Stimulated activated naive CD8-positive, alpha-beta T cell treated with anti-CD3 and anti-CD28 coated beads, Interleukin-15, amount 100 ng/mL, for 72 hours (primary cell): ENCODE measurements at regions not wholly inside any gene's neighbourhood (a gene's known extent, or its start where the extent isn't known, plus 50 kb on each side); places are given as distances from the start of the nearest gene placed in this dataset.

ENCODE experiments used
- ATAC-seq: fragments of 150-1000 bp; cut with Tn5 transposase; 2 replicates; pipeline ENCODE4 v1.10.0; 2021; ENCODE audit warnings: mild to moderate bottlenecking, moderate library complexity
- DNase-seq, 2 donors: peaks; one replicate each; pipeline ENCODE4 v3.0.0; 2021 to 2022
- H3K27ac Mint-ChIP-seq, 2 donors: one replicate each; pipeline ENCODE4 v1.8.0; 2022; ENCODE audit warnings: mild to moderate bottlenecking in 2 of 2, mixed read lengths in 2 of 2, moderate library complexity in 2 of 2
- H3K27me3 Mint-ChIP-seq: one replicate; pipeline ENCODE4 v1.8.0; 2022; ENCODE audit warnings: mixed read lengths
- H3K4me1 Mint-ChIP-seq: one replicate; pipeline ENCODE4 v1.8.0; 2022; ENCODE audit warnings: mild to moderate bottlenecking, mixed read lengths
- H3K4me3 Mint-ChIP-seq, 2 donors: one replicate each; pipeline ENCODE4 v1.8.0; 2022; ENCODE audit warnings: mild to moderate bottlenecking in 2 of 2, mixed read lengths in 2 of 2, moderate library complexity in 1 of 2
- H3K9me3 Mint-ChIP-seq, 2 donors: one replicate each; pipeline ENCODE4 v1.8.0; 2022; ENCODE audit warnings: mixed read lengths in 2 of 2

DNA sequence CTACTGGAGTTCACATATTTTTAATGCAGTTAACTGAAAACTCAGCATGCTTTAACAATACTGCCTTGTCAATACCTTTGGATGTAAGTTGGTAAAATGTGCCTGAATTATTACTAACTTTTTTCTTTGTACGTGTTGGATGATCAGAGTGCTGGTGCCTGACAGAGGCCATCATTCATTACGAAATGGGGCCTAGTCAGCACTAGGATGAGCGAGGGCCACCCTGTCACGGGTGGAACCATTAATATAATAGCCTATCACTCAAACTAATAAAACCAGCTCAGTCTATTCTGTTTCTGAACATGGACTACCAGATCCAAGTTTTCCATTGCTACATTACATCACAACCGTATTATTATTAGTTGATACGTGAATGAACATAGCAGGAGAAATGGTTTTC, 501.7 kb upstream of the TENM3 start:
- no peak overlapping the region for H3K4me3 Mint-ChIP-seq
- no peak for ATAC-seq

DNA sequence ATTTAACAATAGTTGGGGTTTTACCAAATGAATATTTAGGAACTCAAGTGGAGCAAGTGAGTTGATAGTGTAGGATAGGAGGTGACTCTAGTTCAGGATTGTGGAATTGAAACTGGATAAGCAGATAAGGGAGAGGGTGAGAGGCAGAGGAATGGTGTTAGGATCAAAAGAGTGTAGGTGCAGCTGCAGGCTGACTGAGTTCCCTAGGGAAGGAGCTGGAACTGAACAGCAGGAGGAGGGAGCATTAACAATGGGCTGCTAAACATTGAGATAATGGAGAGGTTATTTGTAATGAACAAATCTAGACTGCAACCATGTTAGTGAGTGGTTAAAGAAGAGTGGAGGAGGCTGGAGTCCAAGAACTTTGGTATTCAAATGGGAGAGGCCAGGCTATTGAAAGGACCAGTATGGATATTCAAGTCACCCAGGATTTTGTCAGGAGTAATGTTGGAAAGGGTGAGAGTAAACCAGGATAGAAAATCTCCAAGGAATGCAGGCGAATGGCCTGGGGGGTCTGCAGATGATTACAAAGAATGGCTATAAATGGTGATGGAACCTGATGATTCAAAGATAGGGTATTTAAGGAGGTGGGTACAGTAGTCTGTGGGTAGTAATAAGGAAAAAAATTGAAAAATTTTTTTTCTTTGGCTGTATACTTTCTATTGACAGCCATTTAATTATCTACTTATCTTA, 497.1 kb upstream of the TENM3 start:
- Mint-ChIP-seq H3K27me3 (no peaks in the 10 kb centered on the region), H3K27ac (no peak overlapping the region), H3K4me3 (no peak overlapping the region), H3K4me1 (no peaks in the 10 kb centered on the region), H3K9me3 (peaks cover 0 to 5% of the 10 kb centered on the region in 2 donors)
- ATAC-seq (no peak), DNase-seq (no peak)

More for the DNA sequence above, 501.7 kb upstream of the TENM3 start:
- H3K9me3 Mint-ChIP-seq, result peaks cover 0 to 5% of the 10 kb centered on the region in 2 donors
- H3K27me3 Mint-ChIP-seq, result no peaks in the 10 kb centered on the region
- no peak overlapping the region for H3K27ac Mint-ChIP-seq
- DNase-seq, result no peak
- no peaks in the 10 kb centered on the region for H3K4me1 Mint-ChIP-seq

DNA sequence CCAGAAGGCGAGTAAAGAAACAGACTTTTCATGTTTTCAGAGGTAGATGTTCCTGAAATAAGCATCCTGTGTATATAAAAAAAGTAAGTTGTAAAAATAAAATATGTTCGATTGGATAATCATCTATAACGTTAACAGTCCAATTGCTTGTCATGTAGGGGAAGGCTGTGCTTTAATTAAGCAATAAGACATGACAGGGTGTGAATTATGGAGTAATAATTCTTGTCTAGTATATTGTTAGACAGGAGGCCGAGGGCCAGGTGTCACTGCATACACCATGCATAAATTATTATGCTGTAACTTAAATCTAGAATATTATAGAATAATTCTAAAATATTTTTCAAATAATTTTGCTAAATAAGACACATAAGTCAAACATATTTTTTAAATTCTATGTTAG, 494.6 kb upstream of the TENM3 start:
- no peak overlapping the region for H3K27ac Mint-ChIP-seq
- no peaks in the 10 kb centered on the region for H3K27me3 Mint-ChIP-seq
- H3K9me3 Mint-ChIP-seq, result peaks cover 0 to 2% of the 10 kb centered on the region in 2 donors
- no peak for DNase-seq
- no peak overlapping the region for H3K4me3 Mint-ChIP-seq
- H3K4me1 Mint-ChIP-seq, result no peaks in the 10 kb centered on the region
- no peak for ATAC-seq

DNA sequence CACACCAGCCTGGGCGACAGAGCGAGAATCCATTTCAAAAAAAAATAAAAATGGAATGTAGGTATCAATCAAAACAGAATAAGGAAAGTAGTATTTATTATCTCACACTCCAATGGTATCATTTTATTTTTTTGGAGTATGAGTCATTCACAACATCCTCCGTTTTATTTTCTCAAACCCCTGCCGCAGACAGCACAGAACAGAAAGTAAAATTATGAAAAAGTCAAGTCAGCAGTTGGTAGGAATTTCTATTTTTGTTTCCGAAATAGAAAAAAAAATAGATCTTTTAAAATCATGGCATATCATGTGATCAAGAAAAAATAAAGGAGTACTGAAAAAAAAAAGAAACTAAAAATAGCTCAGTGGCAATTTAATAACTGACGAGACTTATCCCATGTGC, 490.7 kb upstream of the TENM3 start:
- Mint-ChIP-seq H3K4me1 (no peaks in the 10 kb centered on the region), H3K9me3 (peaks cover 6 to 13% of the 10 kb centered on the region in 2 donors), H3K27me3 (no peaks in the 10 kb centered on the region), H3K27ac (no peak overlapping the region), H3K4me3 (no peak overlapping the region)
- DNase-seq (no peak), ATAC-seq (no peak)

DNA sequence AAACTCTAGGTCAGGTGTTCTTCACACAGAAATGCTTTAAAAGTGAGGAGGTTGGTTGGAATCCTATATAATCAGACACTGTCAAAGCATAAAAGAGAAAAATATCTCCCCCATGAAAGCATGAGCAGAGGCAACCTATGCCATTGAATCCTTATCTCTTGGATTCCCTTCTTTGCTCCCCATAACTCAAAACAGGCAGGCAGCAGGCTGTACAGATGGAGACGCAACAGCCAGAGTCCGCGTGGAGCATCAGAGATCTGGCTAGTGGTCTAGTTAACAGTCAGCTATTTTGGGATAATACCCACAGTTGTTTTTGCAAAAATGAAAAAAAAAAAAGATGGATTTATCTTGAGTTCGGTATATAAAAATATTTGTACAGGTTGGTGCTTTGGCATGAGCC, 490.0 kb upstream of the TENM3 start:
- Mint-ChIP-seq H3K27me3 (no peaks in the 10 kb centered on the region), H3K4me1 (no peaks in the 10 kb centered on the region), H3K4me3 (no peak overlapping the region), H3K27ac (no peak overlapping the region), H3K9me3 (peaks cover 6 to 13% of the 10 kb centered on the region in 2 donors)
- ATAC-seq (no peak), DNase-seq (no peak)

DNA sequence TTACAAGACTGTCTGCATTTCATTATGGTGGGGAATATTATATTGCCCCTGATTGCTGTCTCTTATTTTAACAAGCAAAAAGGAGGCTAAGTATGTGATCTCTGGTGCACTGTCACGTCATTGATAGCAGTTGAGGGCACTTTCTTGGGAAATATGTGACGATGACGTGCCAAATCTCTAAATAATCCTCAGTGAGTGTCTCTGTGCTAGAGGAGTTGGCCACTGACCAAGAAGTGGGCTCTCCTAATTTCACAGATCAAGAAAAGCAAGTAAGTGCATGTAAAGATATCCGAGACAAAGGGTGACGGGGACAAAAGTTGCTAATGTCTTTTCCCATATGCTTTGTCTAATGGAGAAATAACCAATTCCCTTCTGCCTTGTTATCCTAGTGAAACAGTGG, 487.4 kb upstream of the TENM3 start:
- ATAC-seq, result no peak
- Mint-ChIP-seq H3K4me1 (no peaks in the 10 kb centered on the region), H3K9me3 (peaks cover 11 to 13% of the 10 kb centered on the region in 2 donors), H3K4me3 (no peak overlapping the region), H3K27ac (no peak overlapping the region), H3K27me3 (no peaks in the 10 kb centered on the region)
- no peak for DNase-seq

GRCh38 chr4:181756451-181757095, 486.6 kb upstream of the TENM3 start:
- Mint-ChIP-seq H3K27me3 (no peaks in the 10 kb centered on the region), H3K9me3 (peaks cover 11 to 13% of the 10 kb centered on the region in 2 donors), H3K27ac (no peak overlapping the region), H3K4me1 (no peaks in the 10 kb centered on the region), H3K4me3 (no peak overlapping the region)
- DNase-seq, result no peak
- no peak for ATAC-seq

DNA sequence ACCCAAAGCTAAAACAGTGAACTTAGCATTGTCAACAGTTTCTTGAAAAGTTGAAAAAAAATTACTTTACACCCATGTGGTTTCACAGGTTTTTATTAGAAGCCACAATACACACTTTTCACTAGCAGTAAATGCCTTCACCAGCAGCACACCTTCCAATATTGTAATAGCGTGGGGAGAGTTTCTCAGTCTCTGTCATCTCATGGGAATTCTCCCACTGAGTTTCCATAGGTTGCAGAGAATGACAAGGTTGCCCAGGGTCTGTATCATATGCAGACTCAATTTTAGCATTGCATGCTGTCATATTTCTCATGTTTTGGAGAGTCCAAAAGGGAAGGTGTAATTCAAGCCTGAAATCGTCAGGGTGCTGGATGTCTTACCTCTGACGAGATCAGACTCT, 486.1 kb upstream of the TENM3 start:
- ATAC-seq, result no peak

GRCh38 chr4:181757910-181758660, 485.1 kb upstream of the TENM3 start:
- no peak for DNase-seq
- ATAC-seq, result no peak
- Mint-ChIP-seq H3K27ac (no peak overlapping the region), H3K4me1 (no peaks in the 10 kb centered on the region), H3K9me3 (peaks cover 11 to 13% of the 10 kb centered on the region in 2 donors), H3K27me3 (no peaks in the 10 kb centered on the region), H3K4me3 (no peak overlapping the region)

More for the DNA sequence above, 486.1 kb upstream of the TENM3 start:
- no peak overlapping the region for H3K4me3 Mint-ChIP-seq
- H3K27ac Mint-ChIP-seq, result peak overlapping the region in 1 of 2 donors; percentile 48
- H3K4me1 Mint-ChIP-seq, result no peaks in the 10 kb centered on the region
- H3K27me3 Mint-ChIP-seq, result no peaks in the 10 kb centered on the region
- DNase-seq, result no peak
- H3K9me3 Mint-ChIP-seq, result peaks cover 11 to 13% of the 10 kb centered on the region in 2 donors

DNA sequence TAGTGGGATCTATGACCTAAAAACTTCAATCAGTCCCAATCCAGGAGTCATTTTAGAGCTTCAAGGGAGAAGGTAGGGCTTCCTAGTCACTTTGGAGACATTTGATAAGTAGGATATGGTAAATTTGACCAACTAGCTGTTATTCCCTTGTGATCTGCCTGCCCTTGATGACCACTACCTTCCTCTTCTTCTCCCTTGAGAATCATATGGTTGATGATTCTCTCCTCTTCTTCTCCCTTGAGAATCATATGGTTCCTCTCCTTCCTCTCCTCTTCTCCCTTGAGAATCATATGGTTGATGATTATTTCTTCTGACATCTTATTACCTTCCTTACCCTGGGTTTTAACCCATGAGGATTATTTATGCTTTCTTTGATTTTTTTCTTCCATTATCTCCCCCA, 482.6 kb upstream of the TENM3 start:
- peaks cover 0 to 5% of the 10 kb centered on the region in 2 donors for H3K9me3 Mint-ChIP-seq
- H3K4me3 Mint-ChIP-seq, result no peak overlapping the region
- no peaks in the 10 kb centered on the region for H3K27me3 Mint-ChIP-seq
- H3K4me1 Mint-ChIP-seq, result no peaks in the 10 kb centered on the region
- DNase-seq, result no peak
- ATAC-seq, result no peak
- H3K27ac Mint-ChIP-seq, result peak overlapping the region in 1 of 2 donors; percentile 6

DNA sequence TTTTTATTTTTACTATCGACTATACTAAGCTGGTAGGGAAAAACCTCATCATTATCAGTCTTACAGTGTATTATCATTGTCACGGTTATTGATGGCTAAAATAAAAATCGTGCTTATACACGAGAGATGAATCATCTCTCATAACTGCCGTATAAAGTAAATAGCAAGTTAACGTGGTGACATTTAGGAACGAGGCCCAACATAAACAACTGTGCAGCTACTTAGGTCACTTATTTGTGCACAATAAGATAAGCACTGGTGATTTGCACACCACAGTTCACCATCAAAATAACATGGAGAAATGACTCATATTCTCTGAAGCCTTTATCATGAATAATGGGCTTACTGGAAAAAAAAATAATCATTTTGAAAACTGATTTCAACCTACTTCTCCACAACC, 482.0 kb upstream of the TENM3 start:
- H3K27ac Mint-ChIP-seq, result no peak overlapping the region

DNA sequence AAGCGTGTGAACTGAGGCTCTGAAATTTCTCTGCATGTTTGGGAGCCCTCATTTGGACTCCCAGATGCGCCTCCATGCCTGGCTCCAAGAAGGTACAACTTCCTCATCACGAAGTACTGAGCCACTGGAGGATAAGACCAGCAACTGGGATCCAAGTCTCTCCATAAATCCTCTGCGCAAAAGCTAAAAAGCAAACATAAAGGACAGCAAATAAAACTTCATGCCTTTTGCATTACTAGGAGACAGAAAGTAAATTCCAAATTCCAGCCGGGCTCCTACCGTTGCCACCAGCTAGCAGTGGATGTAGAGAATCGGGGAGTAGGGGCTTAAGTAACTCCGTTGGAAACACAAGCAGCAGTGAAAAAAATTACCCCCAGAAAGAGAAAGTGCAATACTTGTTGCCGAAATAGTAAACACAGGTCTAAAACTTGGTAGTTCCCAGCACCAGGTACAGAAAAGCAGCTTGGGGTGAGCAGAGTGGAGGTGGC, 477.1 kb upstream of the TENM3 start:
- no peaks in the 10 kb centered on the region for H3K27me3 Mint-ChIP-seq
- H3K9me3 Mint-ChIP-seq, result no peaks in the 10 kb centered on the region
- H3K4me3 Mint-ChIP-seq, result no peak overlapping the region
- ATAC-seq (no peak), DNase-seq (no peak)
- H3K4me1 Mint-ChIP-seq, result no peaks in the 10 kb centered on the region
- H3K27ac Mint-ChIP-seq, result peak overlapping the region in 1 of 2 donors; percentile 43

More for the DNA sequence above, 482.0 kb upstream of the TENM3 start:
- no peaks in the 10 kb centered on the region for H3K27me3 Mint-ChIP-seq
- DNase-seq, result no peak
- peaks cover 0 to 5% of the 10 kb centered on the region in 2 donors for H3K9me3 Mint-ChIP-seq
- no peak overlapping the region for H3K4me3 Mint-ChIP-seq
- no peaks in the 10 kb centered on the region for H3K4me1 Mint-ChIP-seq
- ATAC-seq, result no peak

DNA sequence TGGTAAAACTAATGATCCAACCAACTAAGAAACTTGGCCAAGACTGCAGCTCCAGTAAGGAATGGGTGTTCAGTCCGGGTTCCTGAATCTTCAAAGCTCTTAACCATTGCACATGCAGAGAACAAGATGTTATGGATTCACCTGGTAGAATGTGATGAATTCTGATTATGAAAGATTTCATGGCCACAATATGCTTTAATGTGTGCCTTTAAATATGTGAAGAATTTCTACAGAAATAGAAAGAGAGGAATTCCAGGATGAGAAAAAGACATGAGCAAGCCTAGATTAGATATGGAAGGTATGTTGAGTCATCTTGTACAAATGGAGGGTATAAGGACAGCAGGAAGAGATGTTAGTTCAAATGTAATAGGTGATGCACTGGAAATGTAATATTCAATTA, 472.2 kb upstream of the TENM3 start:
- Mint-ChIP-seq H3K9me3 (peaks cover 0 to under 1% of the 10 kb centered on the region in 2 donors), H3K27me3 (no peaks in the 10 kb centered on the region), H3K4me1 (no peaks in the 10 kb centered on the region), H3K4me3 (no peak overlapping the region), H3K27ac (no peak overlapping the region)
- ATAC-seq (no peak), DNase-seq (no peak)

DNA sequence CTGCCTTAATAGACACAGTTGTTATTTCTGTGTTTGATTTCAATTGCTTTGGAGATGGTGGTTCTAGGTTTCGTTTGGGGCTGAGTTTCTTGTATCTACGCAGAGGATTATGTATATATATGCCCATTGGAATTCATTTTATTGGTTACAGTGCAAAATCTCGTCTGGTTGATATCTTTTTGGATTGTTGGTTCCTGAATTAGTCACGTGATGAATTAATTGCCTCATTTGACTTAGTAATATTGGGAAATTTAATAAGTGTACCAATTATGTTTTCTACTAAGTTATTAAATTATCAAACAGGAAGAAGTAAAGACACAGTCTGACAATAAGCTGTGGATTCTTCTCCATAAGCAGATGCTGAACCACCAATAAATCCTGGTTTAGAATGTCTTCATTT, 467.9 kb upstream of the TENM3 start:
- Mint-ChIP-seq H3K4me1 (no peaks in the 10 kb centered on the region), H3K27me3 (no peaks in the 10 kb centered on the region), H3K4me3 (no peak overlapping the region), H3K27ac (no peak overlapping the region), H3K9me3 (peaks cover 0 to 10% of the 10 kb centered on the region in 2 donors)
- DNase-seq, result no peak
- ATAC-seq, result no peak

DNA sequence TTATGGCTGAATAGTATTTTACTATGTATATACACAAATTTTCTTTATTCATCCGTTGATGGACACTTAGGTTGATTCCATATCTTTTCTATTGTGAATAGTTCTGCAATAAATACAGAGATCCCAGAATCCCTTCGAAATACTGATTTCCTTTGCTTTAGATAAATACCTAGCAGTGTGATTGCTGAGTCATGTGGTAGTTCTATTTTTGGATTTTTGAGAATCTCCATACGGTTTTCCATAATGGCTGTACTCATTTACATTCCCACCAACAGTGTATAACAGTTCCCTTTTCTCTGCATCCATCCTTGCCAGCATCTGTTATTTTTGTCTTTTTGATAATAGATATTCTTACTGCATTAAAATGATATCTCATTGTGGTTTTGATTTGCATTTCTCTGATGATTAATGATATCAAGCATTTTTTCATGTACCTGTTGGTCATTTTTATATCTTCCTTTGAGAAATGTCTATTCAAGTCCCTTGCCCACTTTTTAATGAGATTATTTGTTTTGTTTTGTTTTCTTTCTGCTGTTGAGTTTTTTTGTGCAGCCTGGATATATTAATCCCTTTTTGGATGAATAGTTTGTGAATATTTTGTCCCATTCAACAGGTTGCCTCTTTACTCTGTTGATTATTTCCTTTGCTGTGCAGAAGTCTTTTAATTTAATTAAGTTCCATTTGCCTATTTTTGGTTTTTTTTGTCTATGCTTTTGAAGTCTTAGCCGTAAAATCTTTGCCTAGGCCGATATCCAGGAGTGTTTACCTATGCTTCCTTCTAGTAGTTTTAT, 466.7 kb upstream of the TENM3 start:
- no peak overlapping the region for H3K27ac Mint-ChIP-seq
- no peak for ATAC-seq
- H3K4me1 Mint-ChIP-seq, result no peaks in the 10 kb centered on the region
- no peak for DNase-seq
- no peak overlapping the region for H3K4me3 Mint-ChIP-seq
- no peaks in the 10 kb centered on the region for H3K27me3 Mint-ChIP-seq
- peaks cover 0 to 10% of the 10 kb centered on the region in 2 donors for H3K9me3 Mint-ChIP-seq
